ENCODE measurements at regions not wholly inside any gene's neighbourhood (a gene's known extent, or its start where the extent isn't known, plus 50 kb on each side); places are given as distances from the start of the nearest gene placed in this dataset.

DNA sequence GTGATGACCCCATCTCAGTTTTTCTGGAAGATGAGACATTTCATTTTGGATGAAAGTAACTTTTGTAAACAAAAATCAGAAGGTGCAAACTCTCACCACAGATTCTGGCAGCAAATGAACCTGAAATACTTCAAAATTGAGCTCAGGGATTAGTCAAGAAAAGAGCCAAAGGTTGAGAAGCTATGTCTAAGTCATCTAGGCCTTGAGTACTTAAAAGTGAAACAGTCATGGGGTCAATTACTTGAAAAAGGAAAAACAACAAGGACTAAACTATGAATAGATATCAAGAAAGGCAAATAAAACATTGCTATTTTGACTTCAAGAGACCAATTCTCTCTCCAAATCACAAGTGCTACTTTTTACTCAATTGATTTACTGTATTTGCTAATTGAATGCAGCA, 285.1 kb downstream of the RBM43 start:
- DNase-seq: no peak

GRCh38 chr2:150974864-150975263, 286.8 kb downstream of the RBM43 start:
- no peak for DNase-seq

- no peak for DNase-seq
Observed at GRCh38 chr2:150974234-150974633, 287.4 kb downstream of the RBM43 start.

DNA sequence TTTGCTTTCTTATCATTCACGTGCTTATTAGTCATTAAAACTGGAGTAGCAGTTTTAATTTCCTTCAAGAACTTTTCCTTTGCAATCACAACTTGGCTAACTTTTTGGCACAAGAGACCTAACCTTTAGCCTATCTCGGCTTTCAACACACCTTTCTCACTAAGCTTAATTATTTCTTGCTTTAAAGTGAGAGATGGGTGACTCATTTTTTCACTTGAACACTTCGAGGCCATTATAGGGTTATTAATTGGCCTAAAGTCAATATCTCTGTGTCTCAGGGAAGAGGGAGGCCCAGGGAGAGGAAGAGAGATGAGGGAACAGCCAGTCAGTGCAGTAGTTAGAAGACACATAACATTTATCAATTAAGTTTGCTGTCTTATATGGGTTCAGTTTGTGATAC, 289.8 kb downstream of the RBM43 start:
- DNase-seq: no peak

GRCh38 chr2:150963336-150963735, 298.3 kb downstream of the RBM43 start:
- no peak for DNase-seq

- DNase-seq: no peak
Observed at GRCh38 chr2:150955231-150955630, 306.4 kb downstream of the RBM43 start.

DNA sequence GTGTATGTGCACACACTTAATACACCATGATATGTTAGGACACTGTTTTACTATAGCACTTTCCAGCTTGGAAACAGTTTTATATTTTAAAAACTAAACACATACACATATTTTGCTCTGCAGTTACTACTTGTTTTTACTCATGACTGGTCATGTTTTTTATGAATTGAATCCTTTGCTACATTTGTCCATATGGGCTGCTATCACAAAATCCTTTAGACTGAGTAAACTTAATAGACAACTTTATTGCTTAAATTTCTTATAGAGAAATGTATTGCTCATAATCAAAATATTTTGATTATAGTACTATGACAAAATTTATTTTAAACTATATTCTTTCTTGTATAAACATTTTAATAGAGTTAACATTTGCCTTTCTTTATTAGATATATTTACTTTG, 314.8 kb downstream of the RBM43 start:
- no peak for DNase-seq

DNA sequence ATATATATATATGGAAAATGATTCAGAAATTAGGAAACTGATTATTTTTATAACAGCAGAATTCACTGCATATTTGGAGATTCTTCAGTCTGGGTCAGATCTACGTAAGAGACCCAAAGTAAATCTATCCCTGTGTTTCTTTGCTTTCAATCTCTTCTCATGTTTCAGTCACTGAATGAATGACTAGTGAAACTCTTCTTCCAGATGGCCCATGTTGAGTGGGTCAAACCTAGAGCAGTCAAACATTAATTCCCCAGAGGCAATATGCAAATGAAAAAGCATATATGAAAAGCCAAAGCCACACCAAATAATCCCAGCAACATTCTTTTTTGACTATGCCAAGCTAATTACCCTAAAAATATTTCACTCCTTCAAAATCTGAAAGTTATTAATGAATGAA, 317.3 kb downstream of the RBM43 start:
- DNase-seq: no peak

GRCh38 chr2:150939087-150939486, 322.6 kb downstream of the RBM43 start:
- no peak for DNase-seq

DNA sequence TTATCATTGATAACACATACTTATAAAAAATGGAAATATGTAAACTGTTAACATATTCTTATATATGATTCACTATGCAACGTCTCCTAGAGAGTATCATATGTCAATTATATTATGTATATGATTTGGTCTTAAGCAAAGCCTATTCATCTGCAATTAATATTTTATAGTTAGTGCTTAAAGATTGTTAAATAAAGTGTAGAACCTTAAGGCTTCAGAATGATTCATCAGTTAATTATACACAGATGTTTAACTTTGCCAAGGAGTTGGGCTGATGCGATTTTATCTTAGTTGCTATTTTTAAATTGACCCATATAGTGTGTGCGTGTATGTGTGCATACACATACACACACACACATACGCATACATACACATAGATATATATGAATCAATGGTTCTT, 323.1 kb downstream of the RBM43 start:
- no peak for DNase-seq

DNA sequence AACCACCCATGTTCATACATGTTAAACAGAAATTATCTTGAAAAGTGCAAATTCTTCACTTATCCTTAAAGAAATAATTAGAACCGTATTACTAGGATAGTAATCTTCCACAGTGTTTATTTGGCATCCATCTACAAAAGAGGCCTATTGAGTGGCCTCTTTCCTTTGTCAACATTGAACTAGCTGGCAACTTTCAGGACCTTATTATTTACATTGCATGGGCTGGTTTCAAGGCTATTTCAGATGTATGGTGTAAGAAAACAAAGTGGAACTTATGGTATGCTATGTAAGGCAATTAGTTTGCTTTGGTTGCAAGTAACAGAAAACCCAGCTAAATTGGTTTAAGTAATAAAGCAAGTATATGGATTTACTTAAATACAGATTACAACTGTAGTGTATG, 324.6 kb downstream of the RBM43 start:
- no peak for DNase-seq

DNA sequence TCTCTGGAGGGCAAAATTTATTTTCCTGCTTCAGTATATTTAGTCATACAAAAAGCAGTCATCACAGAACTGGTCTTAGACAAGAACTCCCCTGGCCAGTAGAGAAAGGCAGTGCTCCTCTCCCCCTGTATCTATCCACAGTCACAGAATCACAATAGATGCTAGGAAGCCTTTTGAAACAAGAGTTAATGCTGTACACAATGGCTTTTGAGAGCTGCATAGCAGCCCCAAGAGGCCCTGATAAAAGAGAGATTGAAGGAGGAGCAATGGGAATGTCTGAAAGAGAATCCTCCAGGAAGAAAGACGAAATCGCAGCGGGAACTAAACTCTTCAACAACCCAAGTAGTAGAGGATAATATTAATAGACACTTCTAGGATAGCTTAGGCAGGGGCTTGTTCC, 330.2 kb downstream of the RBM43 start:
- DNase-seq: no peak

GRCh38 chr2:150925611-150926010, 336.1 kb downstream of the RBM43 start:
- DNase-seq: no peak

GRCh38 chr2:150924878-150925277, 336.8 kb downstream of the RBM43 start:
- no peak for DNase-seq

GRCh38 chr2:150919901-150920300, 341.8 kb downstream of the RBM43 start:
- DNase-seq: peak; percentile 4

DNA sequence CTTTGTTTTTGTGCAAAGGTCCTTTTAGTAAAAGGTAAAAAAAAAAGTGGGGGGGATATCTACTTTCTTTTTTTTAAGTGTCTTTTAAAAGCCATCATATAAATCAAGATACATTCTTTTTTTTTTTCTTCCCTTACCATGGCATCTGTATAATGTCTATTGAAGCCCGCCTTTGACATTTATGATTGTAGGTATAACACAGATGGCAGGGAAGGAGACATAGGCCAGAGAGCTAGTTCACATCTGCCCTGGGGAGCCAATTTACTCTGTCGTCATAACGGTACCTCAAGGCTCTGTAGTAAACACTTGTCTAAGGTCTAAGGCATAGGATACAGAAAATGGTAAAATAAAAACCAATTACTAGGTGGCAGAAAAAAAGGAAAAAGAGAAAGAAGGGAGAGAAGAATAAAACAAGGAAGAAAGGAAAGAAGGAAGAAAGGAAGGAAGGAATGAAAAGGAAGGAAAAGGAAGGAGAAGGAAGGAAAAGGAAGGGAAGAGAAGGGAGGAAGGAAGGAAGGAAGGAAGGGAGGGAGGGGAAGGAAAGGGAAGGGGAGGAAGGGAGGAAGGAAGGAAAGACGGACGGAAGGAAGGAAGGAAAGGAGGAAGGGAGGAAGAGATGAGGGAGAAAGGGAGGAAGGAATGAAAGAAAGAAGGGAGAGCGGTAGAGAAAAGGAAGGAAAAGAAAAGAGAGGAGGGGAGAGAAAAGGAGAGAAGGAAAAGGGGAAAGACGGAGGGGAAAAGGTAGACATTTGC, 343.5 kb downstream of the RBM43 start:
- DNase-seq: no peak

GRCh38 chr2:150916467-150917396, 344.9 kb downstream of the RBM43 start:
- DNase-seq: no peak

GRCh38 chr2:150911766-150912280, 349.8 kb downstream of the RBM43 start:
- peak; percentile 58 for DNase-seq

DNA sequence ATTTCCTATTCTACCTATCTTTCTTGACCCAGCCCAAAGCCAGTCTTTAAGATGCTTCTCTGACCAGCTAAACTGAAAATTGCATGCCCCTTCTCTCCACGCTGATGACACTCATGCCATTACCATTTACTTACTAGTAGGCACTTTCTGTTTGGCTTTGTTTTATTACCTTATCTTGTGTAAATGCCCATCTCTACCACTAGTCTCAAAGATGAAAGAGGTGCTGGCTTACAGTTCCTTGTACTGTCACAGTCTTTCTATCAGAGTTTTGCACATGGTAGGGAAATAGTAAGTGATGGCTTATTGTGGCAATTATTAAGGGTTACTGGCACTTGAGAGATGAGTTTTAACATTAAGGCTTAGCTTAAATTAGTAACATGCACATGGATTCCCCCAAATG, 352.1 kb downstream of the RBM43 start:
- no peak for DNase-seq

GRCh38 chr2:150909090-150909489, 352.6 kb downstream of the RBM43 start:
- no peak for DNase-seq

DNA sequence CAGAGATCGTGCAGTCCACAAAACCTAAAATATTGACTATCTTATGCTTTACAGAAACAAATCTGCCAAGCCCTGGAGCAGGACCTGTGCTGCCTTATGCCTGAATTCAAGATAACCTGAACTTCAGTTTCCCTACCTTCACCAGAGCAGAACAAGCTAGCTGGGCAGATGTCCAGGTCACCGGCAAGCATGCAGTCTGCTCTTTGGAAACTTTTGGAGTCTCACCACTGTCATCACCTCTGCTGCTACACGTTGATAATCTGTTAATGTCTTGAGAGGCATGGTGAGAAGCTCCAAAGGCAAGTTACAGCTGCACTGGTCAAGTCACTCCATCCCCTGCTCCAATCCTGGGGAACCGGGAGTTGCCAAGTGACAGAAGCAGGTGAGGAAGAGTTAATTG, 354.2 kb downstream of the RBM43 start:
- DNase-seq: no peak

DNA sequence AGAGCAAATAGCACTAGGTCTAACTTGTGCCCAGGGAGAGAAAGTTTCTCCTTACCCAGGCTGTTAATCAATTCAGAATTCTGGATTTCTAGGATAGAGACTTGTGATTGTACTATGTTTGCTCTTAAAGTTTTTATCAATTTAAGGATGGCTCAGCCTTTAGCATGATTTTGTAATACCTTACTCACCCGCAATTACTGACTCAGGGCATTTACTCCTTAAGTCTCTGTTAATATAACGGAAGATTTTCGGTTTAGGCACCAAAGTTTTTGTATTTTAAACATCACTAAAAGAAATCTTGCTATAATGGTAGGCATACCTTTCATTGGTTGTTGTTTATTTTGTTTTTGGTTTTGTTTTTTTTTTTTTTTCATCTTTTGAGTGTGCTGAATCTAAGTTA, 358.2 kb downstream of the RBM43 start:
- no peak for DNase-seq

- DNase-seq: no peak
Observed at GRCh38 chr2:150903055-150903454, 358.6 kb downstream of the RBM43 start.

Measured in tongue (tissue), 1 donor.